ENCODE measurements at regions not wholly inside any gene's neighbourhood (a gene's known extent, or its start where the extent isn't known, plus 50 kb on each side); places are given as distances from the start of the nearest gene placed in this dataset.

DNA sequence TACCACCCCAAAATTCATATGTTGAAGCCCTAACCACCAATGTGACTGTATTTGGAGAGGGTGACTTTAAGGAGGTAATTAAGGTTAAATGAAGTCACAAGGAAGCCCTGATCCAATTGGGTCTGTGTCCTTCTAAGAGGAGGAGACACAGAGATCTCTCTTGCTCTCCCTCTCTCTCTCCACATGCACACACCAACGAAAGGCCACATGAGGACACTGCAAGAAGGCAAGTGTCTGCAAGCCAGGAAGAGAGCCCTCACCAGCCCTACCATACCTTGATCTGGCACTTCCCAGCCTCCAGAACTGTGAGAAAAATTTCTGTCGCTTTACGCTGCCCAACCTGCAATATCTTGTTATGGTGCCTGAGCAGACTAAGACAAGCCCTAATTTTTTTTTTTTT, 56.0 kb upstream of the NEBL start:
- no peak for TF ChIP-seq YY1 (IDR thresholded peaks at IDR 0.05; ENCODE audit: low read depth)
- no peak for TF ChIP-seq NFIC (IDR thresholded peaks at IDR 0.05)
- TF ChIP-seq CREB1 (IDR thresholded peaks at IDR 0.05; ENCODE audit: low read depth) = no peak
- TF ChIP-seq ZBTB7A (IDR thresholded peaks at IDR 0.05; ENCODE audit: low read depth) = no peak
- TF ChIP-seq TCF12 (IDR thresholded peaks at IDR 0.05; ENCODE audit: low read depth) = no peak
- no peak for TF ChIP-seq RAD21 (IDR thresholded peaks at IDR 0.05; ENCODE audit: low read depth)
- TF ChIP-seq TAF1 (IDR thresholded peaks at IDR 0.05; ENCODE audit: low read depth) = no peak
- TF ChIP-seq, protein P1, sequence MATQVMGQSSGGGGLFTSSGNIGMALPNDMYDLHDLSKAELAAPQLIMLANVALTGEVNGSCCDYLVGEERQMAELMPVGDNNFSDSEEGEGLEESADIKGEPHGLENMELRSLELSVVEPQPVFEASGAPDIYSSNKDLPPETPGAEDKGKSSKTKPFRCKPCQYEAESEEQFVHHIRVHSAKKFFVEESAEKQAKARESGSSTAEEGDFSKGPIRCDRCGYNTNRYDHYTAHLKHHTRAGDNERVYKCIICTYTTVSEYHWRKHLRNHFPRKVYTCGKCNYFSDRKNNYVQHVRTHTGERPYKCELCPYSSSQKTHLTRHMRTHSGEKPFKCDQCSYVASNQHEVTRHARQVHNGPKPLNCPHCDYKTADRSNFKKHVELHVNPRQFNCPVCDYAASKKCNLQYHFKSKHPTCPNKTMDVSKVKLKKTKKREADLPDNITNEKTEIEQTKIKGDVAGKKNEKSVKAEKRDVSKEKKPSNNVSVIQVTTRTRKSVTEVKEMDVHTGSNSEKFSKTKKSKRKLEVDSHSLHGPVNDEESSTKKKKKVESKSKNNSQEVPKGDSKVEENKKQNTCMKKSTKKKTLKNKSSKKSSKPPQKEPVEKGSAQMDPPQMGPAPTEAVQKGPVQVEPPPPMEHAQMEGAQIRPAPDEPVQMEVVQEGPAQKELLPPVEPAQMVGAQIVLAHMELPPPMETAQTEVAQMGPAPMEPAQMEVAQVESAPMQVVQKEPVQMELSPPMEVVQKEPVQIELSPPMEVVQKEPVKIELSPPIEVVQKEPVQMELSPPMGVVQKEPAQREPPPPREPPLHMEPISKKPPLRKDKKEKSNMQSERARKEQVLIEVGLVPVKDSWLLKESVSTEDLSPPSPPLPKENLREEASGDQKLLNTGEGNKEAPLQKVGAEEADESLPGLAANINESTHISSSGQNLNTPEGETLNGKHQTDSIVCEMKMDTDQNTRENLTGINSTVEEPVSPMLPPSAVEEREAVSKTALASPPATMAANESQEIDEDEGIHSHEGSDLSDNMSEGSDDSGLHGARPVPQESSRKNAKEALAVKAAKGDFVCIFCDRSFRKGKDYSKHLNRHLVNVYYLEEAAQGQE (IDR thresholded peaks at IDR 0.05; ENCODE audit: low read depth) = no peak
- TF ChIP-seq, protein P2, sequence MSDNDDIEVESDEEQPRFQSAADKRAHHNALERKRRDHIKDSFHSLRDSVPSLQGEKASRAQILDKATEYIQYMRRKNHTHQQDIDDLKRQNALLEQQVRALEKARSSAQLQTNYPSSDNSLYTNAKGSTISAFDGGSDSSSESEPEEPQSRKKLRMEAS (IDR thresholded peaks at IDR 0.05) = no peak
- TF ChIP-seq TEAD4 (IDR thresholded peaks at IDR 0.05) = no peak
- no peak for TF ChIP-seq EGR1 (IDR thresholded peaks at IDR 0.05)
- TF ChIP-seq FOXM1 (IDR thresholded peaks at IDR 0.05; ENCODE audit: borderline replicate concordance, low read depth) = no peak
- TF ChIP-seq CEBPB (IDR thresholded peaks at IDR 0.05) = no peak
- no peak for TF ChIP-seq EP300 (IDR thresholded peaks at IDR 0.05; ENCODE audit: borderline replicate concordance)
- TF ChIP-seq, protein P3, sequence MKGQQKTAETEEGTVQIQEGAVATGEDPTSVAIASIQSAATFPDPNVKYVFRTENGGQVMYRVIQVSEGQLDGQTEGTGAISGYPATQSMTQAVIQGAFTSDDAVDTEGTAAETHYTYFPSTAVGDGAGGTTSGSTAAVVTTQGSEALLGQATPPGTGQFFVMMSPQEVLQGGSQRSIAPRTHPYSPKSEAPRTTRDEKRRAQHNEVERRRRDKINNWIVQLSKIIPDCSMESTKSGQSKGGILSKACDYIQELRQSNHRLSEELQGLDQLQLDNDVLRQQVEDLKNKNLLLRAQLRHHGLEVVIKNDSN (IDR thresholded peaks at IDR 0.05) = no peak

DNA sequence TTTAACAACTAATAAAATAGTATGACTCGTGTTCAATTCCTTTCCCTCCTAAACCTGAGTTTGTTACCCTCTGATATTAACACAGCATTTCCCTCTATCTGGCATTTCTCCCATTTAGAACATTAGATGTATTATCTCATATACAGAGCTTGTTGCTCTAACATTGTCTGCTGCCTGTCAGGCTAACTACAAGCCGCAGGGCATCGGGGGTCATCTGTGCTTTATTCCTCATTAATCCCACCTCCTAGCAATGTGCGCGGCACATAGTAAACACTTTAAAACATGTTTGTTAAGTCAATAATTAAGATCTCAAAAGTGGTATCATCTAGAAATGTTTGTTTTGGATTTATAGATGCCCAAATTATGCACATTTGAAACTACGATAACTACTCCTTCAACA, 52.9 kb upstream of the NEBL start:
- TF ChIP-seq CREB1 (IDR thresholded peaks at IDR 0.05; ENCODE audit: low read depth) (no peak), TEAD4 (IDR thresholded peaks at IDR 0.05) (no peak), EP300 (IDR thresholded peaks at IDR 0.05; ENCODE audit: borderline replicate concordance) (no peak), TAF1 (IDR thresholded peaks at IDR 0.05; ENCODE audit: low read depth) (no peak), ZBTB7A (IDR thresholded peaks at IDR 0.05; ENCODE audit: low read depth) (no peak), CEBPB (IDR thresholded peaks at IDR 0.05) (no peak), YY1 (IDR thresholded peaks at IDR 0.05; ENCODE audit: low read depth) (no peak), FOXM1 (IDR thresholded peaks at IDR 0.05; ENCODE audit: borderline replicate concordance, low read depth) (no peak), NFIC (IDR thresholded peaks at IDR 0.05) (no peak), RAD21 (IDR thresholded peaks at IDR 0.05; ENCODE audit: low read depth) (no peak), TCF12 (IDR thresholded peaks at IDR 0.05; ENCODE audit: low read depth) (no peak), EGR1 (IDR thresholded peaks at IDR 0.05) (no peak)
- TF ChIP-seq, protein P3 (IDR thresholded peaks at IDR 0.05) = no peak
- TF ChIP-seq, protein P1 (IDR thresholded peaks at IDR 0.05; ENCODE audit: low read depth) = no peak
- TF ChIP-seq, protein P2 (IDR thresholded peaks at IDR 0.05) = no peak

DNA sequence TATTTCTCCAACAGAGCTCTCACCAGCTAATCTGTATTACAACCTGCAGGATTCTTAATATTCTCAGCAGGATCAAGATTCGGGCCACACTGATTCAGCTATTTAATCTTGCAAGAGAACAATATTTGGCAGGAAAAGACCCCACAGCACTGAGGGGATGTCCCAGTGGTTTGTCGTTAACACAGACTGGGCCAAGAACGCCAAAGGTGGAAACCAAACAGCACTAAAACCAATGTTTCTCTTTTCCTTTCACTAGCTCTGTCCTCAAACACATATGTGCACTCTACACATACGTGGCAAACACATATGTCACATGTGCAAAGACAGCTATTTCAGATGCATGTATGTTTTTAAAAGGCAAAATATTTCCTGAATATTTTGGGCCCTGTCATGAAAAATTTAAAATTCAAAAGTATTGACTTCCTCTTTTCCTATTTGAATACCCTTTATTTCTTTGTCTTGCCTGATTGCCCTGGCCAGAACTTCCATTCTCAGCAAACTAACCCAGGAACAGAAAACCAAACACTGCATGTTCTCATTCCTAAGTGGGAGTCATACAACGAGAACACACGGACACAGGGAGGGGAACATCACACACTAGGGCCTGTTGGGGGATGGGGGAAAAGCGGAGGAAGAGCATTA, 51.7 kb upstream of the NEBL start:
- TF ChIP-seq TCF12 (IDR thresholded peaks at IDR 0.05; ENCODE audit: low read depth) (no peak), RAD21 (IDR thresholded peaks at IDR 0.05; ENCODE audit: low read depth) (no peak), ZBTB7A (IDR thresholded peaks at IDR 0.05; ENCODE audit: low read depth) (no peak), EP300 (IDR thresholded peaks at IDR 0.05; ENCODE audit: borderline replicate concordance) (no peak), NFIC (IDR thresholded peaks at IDR 0.05) (no peak), YY1 (IDR thresholded peaks at IDR 0.05; ENCODE audit: low read depth) (no peak), CREB1 (IDR thresholded peaks at IDR 0.05; ENCODE audit: low read depth) (no peak), CEBPB (IDR thresholded peaks at IDR 0.05) (no peak), TEAD4 (IDR thresholded peaks at IDR 0.05) (no peak), EGR1 (IDR thresholded peaks at IDR 0.05) (no peak), TAF1 (IDR thresholded peaks at IDR 0.05; ENCODE audit: low read depth) (no peak), FOXM1 (IDR thresholded peaks at IDR 0.05; ENCODE audit: borderline replicate concordance, low read depth) (no peak)
- TF ChIP-seq, protein P3 (IDR thresholded peaks at IDR 0.05) = no peak
- TF ChIP-seq, protein P2 (IDR thresholded peaks at IDR 0.05) = no peak
- TF ChIP-seq, protein P1 (IDR thresholded peaks at IDR 0.05; ENCODE audit: low read depth) = no peak

Data from Ishikawa (cell line).